K562 (cell line): ENCODE measurements at regions not wholly inside any gene's neighbourhood (a gene's known extent, or its start where the extent isn't known, plus 50 kb on each side); places are given as distances from the start of the nearest gene placed in this dataset.

ENCODE experiments used
- ATAC-seq: fragments of 200-7000 bp; cut with Tn5 transposase; 3 replicates; pipeline ENCODE4 v1.9.1; 2020; ENCODE audit warnings: moderate library complexity
- BruUV-seq: library from RNA; stranded (reverse); fragments of 400-500 nt; replicated peaks from 2 replicates; lab custom pipeline; 2021; lab: Mats Ljungman, UMichigan
- CTCF ChIA-PET: fragments of 300-600 bp; formaldehyde crosslinking; extraction: SDS; loops from one replicate; lab custom pipeline; 2021; ENCODE audit warnings: low intra/inter-chr PET ratio; lab: Yijun Ruan, JAX
- POLR2A ChIA-PET: fragments of 300-600, 350-650 bp; sonication (Branson Sonifier 250); formaldehyde crosslinking; extraction: SDS; loops from one replicate; lab custom pipeline; 2021; ENCODE audit warnings: antibody characterized with exemption, inconsistent platforms; lab: Yijun Ruan, JAX
- DNase-seq, 4 experiments: peaks; one replicate each; pipeline versions ENCODE4 v3.0.0 to v3.0.0-alpha.2; 2011 to 2018; ENCODE audit warnings: low spot score in 3 of 4, mixed read lengths in 3 of 4; ENCODE audit errors: extremely low read depth in 1 of 4
- FAIRE-seq: peaks from 2 replicates; lab custom pipeline; 2011; peaks lifted over from hg19 to GRCh38; lab: Jason Lieb, UNC
- H2AFZ ChIP-seq: 2 replicates; pipeline ENCODE4 v1.6.0; 2011; ENCODE audit warnings: low read depth, low read length, control low read depth, inconsistent platforms
- H3K27ac ChIP-seq: fragments of 200-600 bp; 3 replicates; pipeline ENCODE4 v1.8.0; 2011; ENCODE audit warnings: low read depth, mild to moderate bottlenecking, control low read depth, inconsistent platforms, low read length, moderate library complexity, mixed read lengths; ENCODE audit errors: extremely low read depth
- H3K27me3 ChIP-seq, 2 experiments: fragments of 300-600 bp in 1 of 2; 2 replicates in 1 of 2; 3 replicates in 1 of 2; pipeline versions ENCODE4 v1.6.0 to v1.8.0; 2011; ENCODE audit warnings: inconsistent platforms in 2 of 2, low read length in 2 of 2, mild to moderate bottlenecking in 1 of 2, mixed read lengths in 1 of 2, moderate library complexity in 1 of 2; ENCODE audit not compliant: control insufficient read depth in 2 of 2, insufficient read depth in 2 of 2
- H3K36me3 ChIP-seq: fragments of 300-600 bp; 3 replicates; pipeline ENCODE4 v1.8.0; 2011; ENCODE audit warnings: mild to moderate bottlenecking, low read length, inconsistent platforms; ENCODE audit not compliant: control insufficient read depth, insufficient read depth
- H3K4me1 ChIP-seq, 2 experiments: fragments of 200-600 bp in 1 of 2; replicated peaks in 1 of 2; 2 replicates in 1 of 2; 3 replicates in 1 of 2; pipeline versions ENCODE4 v1.5.1 to v1.8.0; 2011; ENCODE audit warnings: inconsistent platforms in 2 of 2, low read length in 2 of 2, mild to moderate bottlenecking in 1 of 2, mixed read lengths in 1 of 2, moderate library complexity in 1 of 2; ENCODE audit not compliant: control insufficient read depth in 2 of 2, insufficient read depth in 2 of 2
- H3K4me2 ChIP-seq: 2 replicates; pipeline ENCODE4 v1.6.1; 2011; ENCODE audit warnings: low read length, control low read depth, inconsistent platforms, mixed read lengths; ENCODE audit not compliant: insufficient read depth
- H3K4me3 ChIP-seq: fragments of 200-600 bp; sonication (generic), shearing (Covaris generic); 2 replicates; pipeline ENCODE4 v1.5.1; 2016; ENCODE audit warnings: control low read depth, inconsistent platforms
- H3K79me2 ChIP-seq: fragments of 200-600 bp; 3 replicates; pipeline ENCODE4 v1.8.0; 2011; ENCODE audit warnings: low read length, inconsistent platforms; ENCODE audit not compliant: control insufficient read depth, insufficient read depth
- H3K9ac ChIP-seq, 2 experiments: 2 replicates each; pipeline versions ENCODE4 v1.6.0 to v1.6.1; 2011; ENCODE audit warnings: low read depth in 2 of 2, low read length in 2 of 2, control low read depth in 1 of 2, inconsistent platforms in 1 of 2, mild to moderate bottlenecking in 1 of 2, mixed read lengths in 1 of 2; ENCODE audit not compliant: insufficient read depth in 1 of 2
- H3K9me1 ChIP-seq: one replicate; pipeline ENCODE4 v1.6.0; 2011; ENCODE audit warnings: inconsistent platforms, mild to moderate bottlenecking, low read length, moderate library complexity; ENCODE audit not compliant: control insufficient read depth, insufficient read depth
- H3K9me3 ChIP-seq: replicated peaks from 2 replicates; pipeline ENCODE4 v1.5.1; 2011; ENCODE audit warnings: low read depth, low read length, inconsistent platforms; ENCODE audit not compliant: control insufficient read depth, insufficient read depth
- H4K20me1 ChIP-seq: replicated peaks from 2 replicates; pipeline ENCODE4 v1.6.1; 2011; ENCODE audit warnings: low read length, inconsistent platforms, mixed read lengths; ENCODE audit not compliant: control insufficient read depth, insufficient read depth
- ELF4 ChIP-seq: fragments of 450-650 bp; formaldehyde crosslinking; IDR thresholded peaks from 2 replicates; pipeline ENCODE4 v1.4.0; 2022; ENCODE audit warnings: missing genetic modification characterization
- FOXK1 ChIP-seq: sonication (generic); formaldehyde crosslinking; IDR thresholded peaks from 2 replicates; pipeline ENCODE4 v1.8.0; 2022; ENCODE audit warnings: missing genetic modification reagents, mild to moderate bottlenecking, borderline replicate concordance
- KDM2B ChIP-seq: fragments of 250-450 bp; sonication (Bioruptor Pico); IDR thresholded peaks from 2 replicates; pipeline ENCODE4 v1.8.0; 2021; ENCODE audit warnings: mild to moderate bottlenecking, moderate library complexity
- MAFK ChIP-seq: IDR thresholded peaks from 2 replicates; pipeline ENCODE4 v1.6.1; 2011; ENCODE audit warnings: low read length, improper control_type of control experiment
- MTA2 ChIP-seq: fragments of 450-650 bp; IDR thresholded peaks from 2 replicates; pipeline ENCODE4 v1.6.1; 2016; ENCODE audit warnings: low read depth
- TBL1XR1 ChIP-seq, 2 experiments: IDR thresholded peaks; 2 replicates each; pipeline ENCODE4 v1.6.1; 2012; ENCODE audit warnings: improper control_type of control experiment in 2 of 2, low read length in 2 of 2, mild to moderate bottlenecking in 1 of 2
- TEAD2 ChIP-seq: fragments of 450-650 bp; IDR thresholded peaks from 2 replicates; pipeline ENCODE4 v1.6.1; 2016; ENCODE audit warnings: missing genetic modification characterization, control low read depth, missing compliant biosample characterization
- ZNF449 ChIP-seq: fragments of 250-450 bp; sonication (Bioruptor Pico); IDR thresholded peaks from 2 replicates; pipeline ENCODE4 v1.8.0; 2022; ENCODE audit warnings: moderate library complexity, mild to moderate bottlenecking, inconsistent platforms
- WGBS: fragments of 100-300 bp; shearing (Covaris generic); methylation state at CpG from one replicate; pipeline ENCODE4 v1.1.6; 2016; ENCODE audit warnings: low coverage, mixed read lengths; ENCODE audit not compliant: insufficient coverage; ENCODE audit errors: missing lambda C conversion rate; 5-methylcytosine and 5-hydroxymethylcytosine counted together
- in situ Hi-C: fragments of 300-500 bp; cut with MboI; formaldehyde crosslinking; loops from 4 replicates; pipeline ENCODE4 v1.15.0; 2018; ENCODE audit warnings: inconsistent platforms, mixed read lengths
- intact Hi-C: fragments of 100-400 bp; cut with micrococcal nuclease; formaldehyde crosslinking; loops from 2 replicates; pipeline ENCODE4 v1.14.2; 2022
- TF ChIP-seq, protein P1 (sequence below): sonication (generic); formaldehyde crosslinking; IDR thresholded peaks from 2 replicates; pipeline ENCODE4 v1.8.0; 2022; ENCODE audit warnings: missing genetic modification reagents, mild to moderate bottlenecking, borderline replicate concordance
- TF ChIP-seq, protein P2 (sequence below): fragments of 450-650 bp; formaldehyde crosslinking; IDR thresholded peaks from 2 replicates; pipeline ENCODE4 v1.4.0; 2020; ENCODE audit warnings: mild to moderate bottlenecking

GRCh38 chr3:107443461-107443860 lies 66.2 kb downstream of the CCDC54 start:
- ChIA-PET CTCF (no interaction called here), POLR2A (interaction anchor here (1.5 kb wide), 1 partner anchor 10 kb away, joined by 4 read pairs; no protein-coding TSS in a partner anchor)
- intact Hi-C loops: no loop called here
- FAIRE-seq: no peak
- no peaks in the 10 kb centered on the region for H3K9me3 ChIP-seq
- 0% methylated on average over 2 of the region's 2 CpGs for whole genome bisulfite sequencing
- H2AFZ ChIP-seq: no peak overlapping the region
- no peaks in the 10 kb centered on the region for H3K4me1 ChIP-seq
- H3K79me2 ChIP-seq: no peaks in the 10 kb centered on the region
- H3K4me3 ChIP-seq: no peak overlapping the region
- H3K9ac ChIP-seq: no peak overlapping the region
- H3K4me2 ChIP-seq: no peak overlapping the region
- H3K27me3 ChIP-seq: no peaks in the 10 kb centered on the region
- H3K36me3 ChIP-seq: no peaks in the 10 kb centered on the region
- no TSS peak for BruUV-seq
- TF ChIP-seq TEAD2 (tag) (no peak), MTA2 (no peak)
- TF ChIP-seq, all 486 proteins: peak for 0
- in situ Hi-C loops: no loop called here
- ATAC-seq (no peak), DNase-seq (no peak)
- no peaks in the 10 kb centered on the region for H4K20me1 ChIP-seq
- no peak overlapping the region for H3K27ac ChIP-seq
- H3K9me1 ChIP-seq: no peaks in the 10 kb centered on the region

GRCh38 chr3:107446706-107447105 lies 69.5 kb downstream of the CCDC54 start:
- Histone ChIP-seq H3K27me3 (no peaks in the 10 kb centered on the region), H3K79me2 (no peaks in the 10 kb centered on the region), H3K36me3 (no peaks in the 10 kb centered on the region), H3K4me3 (no peak overlapping the region), H4K20me1 (no peaks in the 10 kb centered on the region), H3K4me2 (no peak overlapping the region), H3K27ac (no peak overlapping the region), H3K9me3 (no peaks in the 10 kb centered on the region), H3K9me1 (no peaks in the 10 kb centered on the region), H3K4me1 (no peaks in the 10 kb centered on the region), H3K9ac (no peak overlapping the region), H2AFZ (no peak overlapping the region)
- ChIA-PET POLR2A (no interaction called here), CTCF (no interaction called here)
- ATAC-seq (no peak), DNase-seq (no peak), FAIRE-seq (no peak)
- BruUV-seq: no TSS peak
- in situ Hi-C loops (no loop called here), intact Hi-C loops (no loop called here)
- WGBS: 0% methylated on average over 1 of the region's 1 CpG
- TF ChIP-seq KDM2B (CRISPR knock-in tag) (no peak), ZNF449 (CRISPR knock-in tag) (no peak), FOXK1 (CRISPR knock-in tag) (no peak), TBL1XR1 (IDR thresholded peaks at IDR 0.05; ENCODE audit: low read length in 2 of 2) (no peak), ELF4 (CRISPR knock-in tag) (no peak), MAFK (no peak)
- TF ChIP-seq, protein P1, sequence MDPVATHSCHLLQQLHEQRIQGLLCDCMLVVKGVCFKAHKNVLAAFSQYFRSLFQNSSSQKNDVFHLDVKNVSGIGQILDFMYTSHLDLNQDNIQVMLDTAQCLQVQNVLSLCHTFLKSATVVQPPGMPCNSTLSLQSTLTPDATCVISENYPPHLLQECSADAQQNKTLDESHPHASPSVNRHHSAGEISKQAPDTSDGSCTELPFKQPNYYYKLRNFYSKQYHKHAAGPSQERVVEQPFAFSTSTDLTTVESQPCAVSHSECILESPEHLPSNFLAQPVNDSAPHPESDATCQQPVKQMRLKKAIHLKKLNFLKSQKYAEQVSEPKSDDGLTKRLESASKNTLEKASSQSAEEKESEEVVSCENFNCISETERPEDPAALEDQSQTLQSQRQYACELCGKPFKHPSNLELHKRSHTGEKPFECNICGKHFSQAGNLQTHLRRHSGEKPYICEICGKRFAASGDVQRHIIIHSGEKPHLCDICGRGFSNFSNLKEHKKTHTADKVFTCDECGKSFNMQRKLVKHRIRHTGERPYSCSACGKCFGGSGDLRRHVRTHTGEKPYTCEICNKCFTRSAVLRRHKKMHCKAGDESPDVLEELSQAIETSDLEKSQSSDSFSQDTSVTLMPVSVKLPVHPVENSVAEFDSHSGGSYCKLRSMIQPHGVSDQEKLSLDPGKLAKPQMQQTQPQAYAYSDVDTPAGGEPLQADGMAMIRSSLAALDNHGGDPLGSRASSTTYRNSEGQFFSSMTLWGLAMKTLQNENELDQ (CRISPR knock-in tag): no peak
- TF ChIP-seq, protein P2, sequence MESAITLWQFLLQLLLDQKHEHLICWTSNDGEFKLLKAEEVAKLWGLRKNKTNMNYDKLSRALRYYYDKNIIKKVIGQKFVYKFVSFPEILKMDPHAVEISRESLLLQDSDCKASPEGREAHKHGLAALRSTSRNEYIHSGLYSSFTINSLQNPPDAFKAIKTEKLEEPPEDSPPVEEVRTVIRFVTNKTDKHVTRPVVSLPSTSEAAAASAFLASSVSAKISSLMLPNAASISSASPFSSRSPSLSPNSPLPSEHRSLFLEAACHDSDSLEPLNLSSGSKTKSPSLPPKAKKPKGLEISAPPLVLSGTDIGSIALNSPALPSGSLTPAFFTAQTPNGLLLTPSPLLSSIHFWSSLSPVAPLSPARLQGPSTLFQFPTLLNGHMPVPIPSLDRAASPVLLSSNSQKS (CRISPR knock-in tag): no peak
